GM12873 (cell line): ENCODE measurements at regions not wholly inside any gene's neighbourhood (a gene's known extent, or its start where the extent isn't known, plus 50 kb on each side); places are given as distances from the start of the nearest gene placed in this dataset.

Experiments
- TF ChIP-seq, protein P1 (sequence below): IDR thresholded peaks from 2 replicates; pipeline ENCODE4 v1.5.1; 2012; ENCODE audit warnings: low read depth, mild to moderate bottlenecking, moderate library complexity, low read length, control low read depth; ENCODE audit not compliant: insufficient read depth; ENCODE audit errors: missing control alignments

DNA sequence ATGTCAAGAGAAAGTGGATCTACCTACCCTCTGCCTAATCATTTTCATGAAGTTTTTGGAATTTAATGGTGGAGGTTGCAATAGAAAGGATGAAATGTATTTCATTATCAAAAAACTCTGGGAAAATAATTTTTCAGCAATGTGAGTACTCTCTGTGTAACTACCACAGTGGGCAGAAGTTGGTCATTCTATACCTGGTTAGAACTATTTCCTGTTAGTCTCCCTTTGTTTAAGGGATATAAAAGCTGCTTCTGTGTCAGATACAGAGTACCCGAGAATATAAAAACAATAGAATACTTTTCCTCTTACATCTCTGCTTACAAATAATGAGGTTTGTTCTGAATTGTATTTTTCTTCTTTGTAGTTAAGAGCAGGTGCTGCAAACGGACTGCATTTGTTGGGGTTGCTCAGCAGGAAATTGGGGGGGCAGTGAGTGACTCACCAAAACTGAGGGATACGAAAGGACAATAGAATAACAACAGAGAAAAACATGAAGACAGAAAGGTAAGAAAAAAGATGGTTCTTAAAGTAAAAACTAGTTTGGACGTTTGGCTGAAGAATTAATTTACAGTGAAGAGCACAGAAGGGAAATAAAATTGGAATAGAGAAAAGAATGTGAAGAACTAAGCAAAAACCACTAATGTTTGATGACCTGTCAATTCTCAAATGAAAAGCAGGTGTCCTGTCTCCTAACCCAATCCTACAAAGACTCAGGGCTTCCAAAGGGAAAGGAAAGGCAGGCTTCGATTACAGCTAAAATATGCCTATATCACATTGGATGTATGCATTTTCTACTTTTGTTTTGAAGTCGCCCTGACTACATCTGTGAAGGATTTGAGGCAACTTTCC, 703.1 kb downstream of the RFPL4B start:
- TF ChIP-seq, protein P1, sequence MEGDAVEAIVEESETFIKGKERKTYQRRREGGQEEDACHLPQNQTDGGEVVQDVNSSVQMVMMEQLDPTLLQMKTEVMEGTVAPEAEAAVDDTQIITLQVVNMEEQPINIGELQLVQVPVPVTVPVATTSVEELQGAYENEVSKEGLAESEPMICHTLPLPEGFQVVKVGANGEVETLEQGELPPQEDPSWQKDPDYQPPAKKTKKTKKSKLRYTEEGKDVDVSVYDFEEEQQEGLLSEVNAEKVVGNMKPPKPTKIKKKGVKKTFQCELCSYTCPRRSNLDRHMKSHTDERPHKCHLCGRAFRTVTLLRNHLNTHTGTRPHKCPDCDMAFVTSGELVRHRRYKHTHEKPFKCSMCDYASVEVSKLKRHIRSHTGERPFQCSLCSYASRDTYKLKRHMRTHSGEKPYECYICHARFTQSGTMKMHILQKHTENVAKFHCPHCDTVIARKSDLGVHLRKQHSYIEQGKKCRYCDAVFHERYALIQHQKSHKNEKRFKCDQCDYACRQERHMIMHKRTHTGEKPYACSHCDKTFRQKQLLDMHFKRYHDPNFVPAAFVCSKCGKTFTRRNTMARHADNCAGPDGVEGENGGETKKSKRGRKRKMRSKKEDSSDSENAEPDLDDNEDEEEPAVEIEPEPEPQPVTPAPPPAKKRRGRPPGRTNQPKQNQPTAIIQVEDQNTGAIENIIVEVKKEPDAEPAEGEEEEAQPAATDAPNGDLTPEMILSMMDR = no peak

DNA sequence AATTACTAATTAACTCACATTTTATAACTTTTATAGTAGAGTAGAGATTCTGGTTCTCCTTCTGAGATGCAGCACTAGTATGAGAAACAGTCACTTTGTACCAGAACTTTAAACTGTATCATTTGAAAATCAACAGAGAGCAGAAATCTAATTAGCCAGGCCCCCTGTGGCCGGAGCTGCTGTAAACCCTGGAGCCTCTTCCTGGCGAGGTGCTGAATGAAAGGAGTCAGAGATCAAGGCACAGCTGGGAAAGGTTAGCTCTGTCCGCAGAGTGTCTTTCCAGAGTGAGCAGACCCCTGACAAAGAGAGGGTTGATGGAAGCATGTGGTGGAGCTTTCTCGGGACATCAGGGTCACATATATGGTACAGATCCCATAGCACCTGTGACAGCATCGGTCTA, 703.8 kb downstream of the RFPL4B start:
- TF ChIP-seq, protein P1 = no peak

DNA sequence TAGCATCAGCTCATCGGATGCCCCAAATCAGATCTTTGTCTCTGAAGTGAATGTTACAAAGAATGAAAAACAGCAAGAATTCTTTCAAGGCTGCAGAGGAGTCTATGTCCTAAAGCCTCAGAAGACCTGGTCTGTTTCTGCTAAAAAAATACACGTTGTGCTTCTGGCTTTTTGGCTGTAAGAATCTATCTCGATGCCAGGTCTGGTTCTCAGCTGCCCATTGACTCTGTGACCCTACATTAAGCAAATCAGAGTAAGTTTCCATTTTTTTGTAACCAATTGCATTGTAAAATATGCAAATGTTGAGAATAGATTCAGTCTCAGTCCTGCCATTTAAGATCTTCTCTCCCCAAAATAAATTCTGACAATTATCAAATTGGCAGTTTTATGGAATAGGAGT, 705.4 kb downstream of the RFPL4B start:
- TF ChIP-seq, protein P1 = no peak

DNA sequence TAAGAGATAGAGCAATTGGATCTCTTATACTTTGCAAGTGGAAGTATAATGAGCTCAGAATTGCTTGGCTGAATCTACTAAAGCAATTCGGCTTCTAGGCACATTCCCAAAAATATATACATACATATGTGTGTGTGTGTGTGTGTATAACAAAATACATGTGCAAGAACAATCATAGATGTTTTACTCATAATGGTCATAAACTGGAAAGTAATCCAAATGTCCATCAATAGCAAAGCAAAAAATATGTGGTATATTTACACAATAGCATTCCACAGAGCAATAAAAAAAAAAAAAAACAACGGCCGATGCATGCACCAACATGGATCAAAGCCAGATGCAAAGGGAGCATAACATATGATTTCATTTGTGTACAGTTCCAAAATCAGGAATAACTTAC, 707.9 kb downstream of the RFPL4B start:
- TF ChIP-seq, protein P1 = no peak

DNA sequence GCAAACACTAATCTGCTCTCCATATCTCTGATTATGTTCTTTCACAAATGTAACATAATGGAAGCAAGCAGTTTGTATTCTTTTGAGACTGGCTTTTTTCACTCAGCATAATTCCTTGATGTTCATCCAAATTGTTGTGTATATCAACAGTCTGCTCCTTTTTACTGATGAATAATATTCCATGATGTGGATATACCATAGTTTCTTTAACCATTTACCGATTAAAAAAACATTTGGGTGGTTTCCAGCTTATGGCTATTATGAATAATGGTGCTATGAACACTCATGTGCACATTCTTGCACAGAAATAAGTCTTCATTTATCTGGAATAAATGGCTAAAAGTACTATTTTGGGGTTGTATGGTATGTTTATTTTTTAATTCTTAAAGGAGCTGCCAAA, 708.9 kb downstream of the RFPL4B start:
- TF ChIP-seq, protein P1 = no peak

DNA sequence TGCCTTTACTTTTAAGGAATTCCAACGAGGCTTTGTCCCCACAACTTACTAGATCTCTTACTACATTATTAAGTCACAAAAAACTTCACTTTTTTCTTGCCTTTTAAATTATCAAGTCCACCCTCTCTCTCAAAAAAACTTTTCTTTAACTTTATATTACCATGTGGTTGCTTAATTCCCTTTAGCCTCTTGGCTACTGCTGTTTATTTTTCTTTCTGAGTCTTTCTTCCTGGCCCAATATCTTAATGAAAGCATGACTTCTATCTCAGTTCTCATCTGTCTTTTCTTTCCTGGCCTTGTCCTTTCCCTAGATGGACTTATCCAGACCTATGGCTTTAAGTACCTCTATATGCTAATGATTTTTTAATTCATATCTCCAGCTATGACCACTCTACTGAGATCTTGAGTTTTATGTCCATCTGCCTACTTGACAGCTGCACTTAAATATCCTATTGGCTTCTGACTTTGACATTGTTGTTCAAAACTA, 710.5 kb downstream of the RFPL4B start:
- TF ChIP-seq, protein P1 = no peak

DNA sequence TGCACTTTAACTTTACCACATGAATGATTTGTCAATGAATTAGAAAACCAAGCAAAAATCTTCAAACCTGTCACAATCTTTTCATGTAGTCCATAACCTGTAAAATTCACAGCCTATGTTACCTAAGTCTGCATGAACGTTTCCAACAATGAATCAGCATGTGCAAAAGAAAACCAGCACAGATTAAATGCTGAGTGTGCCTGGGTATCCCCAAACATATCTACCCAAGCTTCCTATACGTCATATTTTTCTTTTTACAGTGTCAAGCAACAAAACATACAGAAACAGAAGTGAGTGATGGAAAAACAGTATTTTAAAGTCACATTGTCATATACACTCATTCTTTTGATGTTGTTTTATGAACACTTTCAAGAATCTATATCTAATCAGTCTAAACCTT, 713.5 kb downstream of the RFPL4B start:
- TF ChIP-seq, protein P1 = no peak
